Retinal pigment epithelial cell (primary cell): ENCODE measurements at regions not wholly inside any gene's neighbourhood (a gene's known extent, or its start where the extent isn't known, plus 50 kb on each side); places are given as distances from the start of the nearest gene placed in this dataset.
"Not testable (repeated sequence)": the region's sequence is repeated elsewhere in the genome, so short reads cannot be mapped to it uniquely, and the experiment has no call there.

Experiments
- DNase-seq: peaks from one replicate; pipeline ENCODE4 v3.0.0-alpha.2; 2010; ENCODE audit warnings: low read depth
- H3K4me3 ChIP-seq: 2 replicates; pipeline ENCODE4 v1.5.1; 2011; ENCODE audit warnings: mild to moderate bottlenecking, low read length, control low read depth, moderate library complexity
- TF ChIP-seq, protein P1 (sequence below): conservative IDR thresholded peaks from 2 replicates; pipeline ENCODE4 v1.5.1; 2011; ENCODE audit warnings: low read depth, low read length, control low read depth, inconsistent platforms

DNA sequence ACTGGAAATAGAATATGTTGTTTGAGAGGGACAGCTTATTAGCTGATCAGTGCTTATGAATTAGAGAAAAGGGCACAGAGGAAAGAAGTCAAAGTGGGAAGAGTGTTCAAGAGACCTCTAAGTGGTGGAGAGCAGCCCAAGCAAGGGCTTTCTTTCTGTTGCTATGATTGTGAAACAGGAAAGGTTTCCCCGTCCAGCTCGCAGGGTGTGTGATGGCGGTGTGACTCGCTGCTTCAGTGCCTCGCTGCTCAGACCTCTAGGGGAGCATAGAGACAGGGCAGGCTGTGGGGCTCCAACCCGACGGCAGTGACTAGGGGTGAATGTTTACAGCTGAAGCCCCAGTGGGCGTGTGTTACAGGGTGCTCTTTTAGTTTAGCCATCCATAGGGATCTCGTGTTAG is 166.5 kb upstream of the COPS8 start:
- no peak for DNase-seq
- no peak overlapping the region for H3K4me3 ChIP-seq
- TF ChIP-seq, protein P1, sequence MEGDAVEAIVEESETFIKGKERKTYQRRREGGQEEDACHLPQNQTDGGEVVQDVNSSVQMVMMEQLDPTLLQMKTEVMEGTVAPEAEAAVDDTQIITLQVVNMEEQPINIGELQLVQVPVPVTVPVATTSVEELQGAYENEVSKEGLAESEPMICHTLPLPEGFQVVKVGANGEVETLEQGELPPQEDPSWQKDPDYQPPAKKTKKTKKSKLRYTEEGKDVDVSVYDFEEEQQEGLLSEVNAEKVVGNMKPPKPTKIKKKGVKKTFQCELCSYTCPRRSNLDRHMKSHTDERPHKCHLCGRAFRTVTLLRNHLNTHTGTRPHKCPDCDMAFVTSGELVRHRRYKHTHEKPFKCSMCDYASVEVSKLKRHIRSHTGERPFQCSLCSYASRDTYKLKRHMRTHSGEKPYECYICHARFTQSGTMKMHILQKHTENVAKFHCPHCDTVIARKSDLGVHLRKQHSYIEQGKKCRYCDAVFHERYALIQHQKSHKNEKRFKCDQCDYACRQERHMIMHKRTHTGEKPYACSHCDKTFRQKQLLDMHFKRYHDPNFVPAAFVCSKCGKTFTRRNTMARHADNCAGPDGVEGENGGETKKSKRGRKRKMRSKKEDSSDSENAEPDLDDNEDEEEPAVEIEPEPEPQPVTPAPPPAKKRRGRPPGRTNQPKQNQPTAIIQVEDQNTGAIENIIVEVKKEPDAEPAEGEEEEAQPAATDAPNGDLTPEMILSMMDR, result no peak

DNA sequence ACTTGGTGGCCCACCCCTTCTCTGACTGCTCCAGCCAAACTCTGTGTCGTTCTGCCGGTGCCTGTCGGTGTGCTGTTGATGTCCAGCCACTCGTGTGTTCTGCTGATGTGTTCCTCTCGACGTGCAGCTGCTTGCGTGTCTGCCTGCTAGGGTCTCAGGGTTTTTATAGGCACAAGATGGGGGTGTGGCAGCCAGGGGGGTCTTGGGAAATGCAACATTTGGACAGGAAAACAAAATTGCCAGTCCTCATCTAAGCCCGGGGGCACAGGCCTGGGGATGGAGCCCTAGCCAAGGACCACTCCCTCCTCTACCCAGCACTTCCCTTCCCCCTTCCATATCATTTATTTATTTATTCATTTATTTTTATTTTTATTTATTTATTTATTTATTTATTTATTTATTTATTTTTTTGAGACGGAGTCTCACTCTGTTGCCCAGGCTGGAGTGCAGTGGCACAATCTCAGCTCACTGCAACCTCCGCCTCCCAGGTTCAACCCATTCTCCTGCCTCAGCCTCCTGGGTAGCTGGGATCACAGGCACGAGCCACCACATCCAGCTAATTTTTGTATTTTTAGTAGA is 165.8 kb upstream of the COPS8 start:
- not testable (repeated sequence) for DNase-seq, H3K4me3 ChIP-seq

DNA sequence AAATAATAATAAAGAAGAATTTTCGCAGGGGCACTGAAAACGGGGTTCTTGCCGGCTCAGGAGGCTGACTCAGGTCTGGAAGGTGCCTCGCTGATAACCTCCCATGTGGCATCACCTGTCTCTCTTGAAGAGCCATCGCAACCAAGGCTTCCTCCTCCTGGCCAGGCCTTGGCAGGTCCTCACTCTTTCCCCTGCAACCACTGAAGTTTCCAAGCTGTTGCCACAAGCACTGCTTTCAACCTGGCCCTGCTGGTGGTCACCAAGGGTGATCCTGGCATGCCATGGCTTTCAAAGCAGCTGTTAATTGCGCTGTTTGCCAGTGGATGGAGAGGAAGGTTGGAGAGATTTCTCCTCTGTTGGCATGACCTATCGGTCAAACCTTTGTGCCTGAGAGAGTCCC is 163.6 kb upstream of the COPS8 start:
- TF ChIP-seq, protein P1, result no peak
- no peak for DNase-seq
- no peak overlapping the region for H3K4me3 ChIP-seq

DNA sequence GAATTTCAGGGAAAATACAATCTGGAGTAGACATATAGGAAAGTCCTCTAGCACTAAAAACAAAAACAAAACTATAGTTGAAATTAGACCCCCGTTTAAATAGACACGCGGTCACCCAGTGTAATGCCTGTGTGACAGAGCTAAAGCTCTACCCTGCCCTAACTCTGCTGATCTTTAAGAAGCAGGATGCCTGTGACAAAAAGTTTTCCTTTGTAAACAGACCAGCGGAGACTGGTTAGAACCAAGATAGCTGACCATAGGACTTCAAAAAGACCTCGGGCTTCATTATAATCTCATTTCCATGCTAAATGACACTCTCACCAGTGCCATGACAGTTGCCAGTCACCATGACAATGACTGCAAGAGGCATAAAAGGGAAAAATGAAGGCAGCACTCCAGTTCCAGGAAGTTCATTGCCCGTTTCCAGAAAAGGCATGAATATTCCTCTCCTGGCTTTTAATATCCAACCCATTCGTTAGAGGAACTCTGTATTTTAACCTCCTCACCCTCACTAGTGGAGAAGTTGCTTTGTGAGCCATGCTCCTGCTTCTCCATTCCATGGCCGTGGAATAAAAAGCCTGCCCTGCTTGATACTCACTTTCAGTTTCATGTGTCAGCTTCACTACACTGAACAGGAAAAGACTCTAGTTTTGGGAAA is 157.2 kb upstream of the COPS8 start:
- no peak overlapping the region for H3K4me3 ChIP-seq
- DNase-seq, result no peak
- TF ChIP-seq, protein P1, result no peak

DNA sequence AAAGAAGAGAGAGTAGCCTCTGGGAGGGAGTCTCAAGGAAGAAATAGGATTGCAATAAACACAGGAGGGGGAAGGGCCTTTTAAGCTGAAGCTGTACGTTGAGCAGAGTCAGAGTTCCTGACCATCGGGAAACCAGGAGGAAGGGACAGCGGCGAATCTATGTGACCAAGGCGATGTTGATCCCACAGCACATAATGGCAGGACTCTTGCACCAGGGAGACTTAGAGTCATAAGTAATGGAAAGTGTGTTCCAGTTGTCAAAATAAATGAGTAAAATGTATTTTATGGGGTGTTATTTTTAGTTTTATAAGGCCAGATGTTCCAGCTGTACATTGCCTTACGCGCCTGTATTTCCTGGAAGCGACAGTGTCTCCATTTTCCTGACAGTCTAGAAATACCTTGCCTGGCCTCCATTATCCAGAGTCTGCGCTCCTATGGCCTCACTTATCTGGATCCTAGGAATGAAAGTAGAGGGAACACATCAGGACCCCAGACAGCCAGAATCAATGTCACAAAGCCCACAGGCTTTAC is 152.8 kb upstream of the COPS8 start:
- no peak overlapping the region for H3K4me3 ChIP-seq
- DNase-seq, result no peak
- TF ChIP-seq, protein P1, result no peak

DNA sequence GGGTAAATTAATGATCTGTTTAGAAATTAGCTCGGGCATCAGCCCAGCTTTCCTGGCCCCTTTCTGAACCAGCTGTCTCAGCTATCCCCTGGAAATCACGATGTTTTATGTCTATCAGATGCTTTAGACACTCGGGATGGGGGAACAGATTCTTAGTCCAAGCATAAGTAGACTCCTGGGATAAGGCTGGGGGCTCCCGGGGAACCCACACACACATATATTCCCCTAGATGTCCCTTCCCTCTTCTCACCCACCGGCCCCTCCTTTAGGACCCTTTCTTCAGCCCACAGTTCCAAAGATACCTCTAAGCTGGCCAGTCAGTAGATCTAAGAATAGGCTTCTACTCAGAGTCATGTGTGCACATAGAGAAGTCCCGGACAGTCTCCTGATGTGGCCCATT is 151.5 kb upstream of the COPS8 start:
- TF ChIP-seq, protein P1, result no peak
- DNase-seq, result no peak
- no peak overlapping the region for H3K4me3 ChIP-seq

DNA sequence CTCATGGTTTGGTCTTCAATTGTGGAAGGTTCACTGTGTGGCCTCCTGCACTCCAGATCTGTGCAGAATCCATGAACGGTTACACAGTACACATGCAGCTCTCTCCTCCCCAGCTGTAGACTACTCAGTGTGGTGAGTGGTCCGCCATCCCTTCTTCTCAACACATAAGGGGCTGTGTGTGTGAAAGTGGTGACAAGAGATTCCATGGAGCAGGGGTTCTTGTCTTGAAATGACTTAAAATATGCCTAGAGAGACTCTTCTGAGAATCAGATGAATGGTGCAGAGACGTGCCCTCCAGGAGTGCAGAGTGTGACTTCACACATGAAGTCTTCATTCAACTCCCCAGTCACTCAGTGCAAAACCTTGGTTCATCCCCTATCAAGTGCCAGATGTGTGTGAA is 151.0 kb upstream of the COPS8 start:
- H3K4me3 ChIP-seq, result no peak overlapping the region
- no peak for DNase-seq
- TF ChIP-seq, protein P1, result no peak
